ENCODE measurements at regions not wholly inside any gene's neighbourhood (a gene's known extent, or its start where the extent isn't known, plus 50 kb on each side); places are given as distances from the start of the nearest gene placed in this dataset.
A peak's percentile ranks its signal among the peaks of the same experiment; 100 is the strongest.
"Not testable (repeated sequence)": the region's sequence is repeated elsewhere in the genome, so short reads cannot be mapped to it uniquely, and the experiment has no call there.

- BruUV-seq (replicated peaks); H3K27me3 ChIP-seq (ENCODE audit: control insufficient read depth in 1 of 2, insufficient read depth in 2 of 2, low read length in 2 of 2); in situ Hi-C loops (cut with HindIII; ENCODE audit: extremely low pct_ligation_motif_present, low pct_unique_long_range_greater_than_20kb); POLR2A ChIA-PET; H3K4me1 ChIP-seq (ENCODE audit: insufficient read depth, low read length); intact Hi-C loops (cut with micrococcal nuclease; ENCODE audit: unreplicated experiment); FAIRE-seq; H3K9ac ChIP-seq (ENCODE audit: insufficient read depth, low read depth, low read length); H3K36me3 ChIP-seq (replicated peaks in 1 of 2; ENCODE audit: control insufficient read depth in 1 of 2, insufficient read depth in 2 of 2, low read length in 2 of 2); H3K27ac ChIP-seq (ENCODE audit: extremely low read length, insufficient read depth, low read length); H2AFZ ChIP-seq (ENCODE audit: low read length); H4K20me1 ChIP-seq (ENCODE audit: insufficient read depth, low read length); H3K79me2 ChIP-seq (ENCODE audit: insufficient read depth, low read length); CTCF ChIA-PET (ENCODE audit: low intra/inter-chr PET ratio, low total read pairs); H3K9me3 ChIP-seq (ENCODE audit: low read length); TF ChIP-seq CBX2 (IDR thresholded peaks at IDR 0.05; ENCODE audit: low read depth, low read length): not testable (repeated sequence)
- 6% methylated on average over 28 of the region's 60 CpGs for WGBS (ENCODE audit: low lambda C conversion rate)
- Histone ChIP-seq H3K4me3 (replicated peaks in 1 of 3; ENCODE audit: insufficient read depth in 1 of 3, low read depth in 2 of 3, low read length in 3 of 3) (peak overlapping the region in 2 of 3 experiments; percentile 58 to 67; a peak in 5 of 6 replicates), H3K4me2 (ENCODE audit: low read depth, low read length) (peak overlapping the region; percentile 75)
- DNase-seq (ENCODE audit: low spot score) = peak; percentile 58
- peak; percentile 100 for ATAC-seq
- TF ChIP-seq RBFOX2 (IDR thresholded peaks at IDR 0.05; ENCODE audit: low read depth, low read length) (peak; percentile 76), ZFY (CRISPR knock-in tag; IDR thresholded peaks at IDR 0.05) (peak; percentile 64), TEAD3 (CRISPR knock-in tag; optimal IDR thresholded peaks at IDR 0.05; ENCODE audit: borderline replicate concordance) (peak; percentile 14), SAP130 (CRISPR knock-in tag; IDR thresholded peaks at IDR 0.05; ENCODE audit: low read depth) (peak; percentile 34), SALL2 (CRISPR knock-in tag; IDR thresholded peaks at IDR 0.05) (peak; percentile 72; the same call in 1 of the 2 replicates), ARHGAP35 (CRISPR knock-in tag; IDR thresholded peaks at IDR 0.05; ENCODE audit: borderline replicate concordance) (peak; percentile 82; the same call in 1 of the 2 replicates), POLR2A (IDR thresholded peaks at IDR 0.05; ENCODE audit: insufficient read depth in 1 of 2, low read depth in 2 of 2, low read length in 2 of 2) (peak in 1 of 2 experiments; percentile 61; a peak in 3 of 4 replicates), MXD1 (CRISPR knock-in tag; IDR thresholded peaks at IDR 0.05) (0 out of 2 replicates have a peak, but pooled peaks have one; percentile 59), MED8 (CRISPR knock-in tag; IDR thresholded peaks at IDR 0.05; ENCODE audit: insufficient replicate concordance) (peak; percentile 42), FOSL2 (CRISPR knock-in tag; IDR thresholded peaks at IDR 0.05) (peak; percentile 5; the same call in 1 of the 2 replicates), ZNF143 (CRISPR knock-in tag; IDR thresholded peaks at IDR 0.05) (0 out of 2 replicates have a peak, but pooled peaks have one; percentile 19), ZNF704 (CRISPR knock-in tag; IDR thresholded peaks at IDR 0.05; ENCODE audit: borderline replicate concordance) (0 out of 2 replicates have a peak, but pooled peaks have one; percentile 38), HDAC2 (CRISPR knock-in tag; IDR thresholded peaks at IDR 0.05) (peak; percentile 28; the same call in 1 of the 2 replicates), CHD2 (IDR thresholded peaks at IDR 0.05; ENCODE audit: low read depth, low read length) (peak; percentile 77), MAX (IDR thresholded peaks at IDR 0.05) (peak; percentile 81), CBX2 (CRISPR knock-in tag; IDR thresholded peaks at IDR 0.05; ENCODE audit: low read depth) (peak; percentile 74; the same call in 1 of the 2 replicates), PREB (CRISPR knock-in tag; IDR thresholded peaks at IDR 0.05) (0 out of 2 replicates have a peak, but pooled peaks have one; percentile 51), ZNF441 (CRISPR knock-in tag; IDR thresholded peaks at IDR 0.05; ENCODE audit: borderline replicate concordance) (peak; percentile 59; the same call in 1 of the 2 replicates), UBTF (CRISPR knock-in tag; IDR thresholded peaks at IDR 0.05) (peak; percentile 55; the same call in 1 of the 2 replicates)
Measured at GRCh38 chr9:62838024-62838718, 1648.3 kb downstream of the SPATA31A7 start.

All from HepG2 (cell line).